GM23248 (cell line): ENCODE measurements at regions not wholly inside any gene's neighbourhood (a gene's known extent, or its start where the extent isn't known, plus 50 kb on each side); places are given as distances from the start of the nearest gene placed in this dataset.

ENCODE experiments used
- EZH2 ChIP-seq: fragments of 200-600 bp; sonication (generic); IDR thresholded peaks from 2 replicates; pipeline ENCODE4 v1.6.1; 2018; ENCODE audit warnings: antibody characterized with exemption, mild to moderate bottlenecking; ENCODE audit not compliant: insufficient read depth, poor library complexity, severe bottlenecking
- EZH2phosphoT487 ChIP-seq: fragments of 200-600 bp; sonication (generic); IDR thresholded peaks from 2 replicates; pipeline ENCODE4 v1.6.1; 2018; ENCODE audit warnings: antibody characterized with exemption, moderate library complexity, mild to moderate bottlenecking, low read depth; ENCODE audit not compliant: insufficient read depth

DNA sequence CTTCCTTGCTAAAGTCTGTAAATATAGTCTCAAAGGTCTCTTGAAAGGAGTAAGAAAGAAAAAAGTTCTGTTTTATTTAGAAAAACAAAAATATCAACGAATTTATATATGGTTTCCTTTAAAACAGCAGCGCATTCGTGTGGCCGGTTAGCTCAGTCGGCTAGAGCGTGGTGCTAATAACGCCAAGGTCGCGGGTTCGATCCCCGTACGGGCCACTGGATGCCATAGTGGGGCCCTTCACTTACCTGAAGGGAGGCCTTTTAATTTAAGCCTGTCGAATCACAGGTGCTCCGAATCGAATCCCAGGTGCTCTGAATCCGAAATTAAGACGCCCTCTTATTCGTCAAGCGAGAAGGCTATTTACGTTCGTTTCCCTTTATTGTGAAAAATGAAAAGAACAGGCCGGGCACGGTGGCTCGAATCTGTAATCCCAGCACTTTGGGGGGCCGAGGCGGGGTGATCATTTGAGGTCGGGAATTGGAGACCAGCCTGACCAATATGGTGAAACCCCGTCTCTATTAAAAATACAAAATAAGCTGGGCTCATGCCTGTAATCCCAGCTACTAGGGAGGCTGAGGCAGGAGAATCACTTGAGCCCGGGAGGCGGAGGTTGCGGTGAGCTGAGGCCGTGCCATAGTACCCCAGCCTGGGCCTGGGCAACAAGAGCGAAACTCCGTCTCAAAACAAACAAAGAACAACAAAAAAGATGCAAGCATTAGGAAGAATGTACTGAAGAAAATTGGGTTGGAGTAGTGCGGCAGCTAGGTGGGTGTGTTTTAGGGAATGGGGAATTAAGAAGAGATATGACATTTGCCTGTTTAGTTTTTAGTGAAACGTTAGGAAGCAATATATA is 195.8 kb upstream of the ZNF184 start:
- TF ChIP-seq EZH2 (no peak), EZH2phosphoT487 (no peak)
